ENCODE measurements at regions not wholly inside any gene's neighbourhood (a gene's known extent, or its start where the extent isn't known, plus 50 kb on each side); places are given as distances from the start of the nearest gene placed in this dataset.

- no peak for DNase-seq (ENCODE audit: low spot score)
- no peak for TF ChIP-seq CDX4 (CRISPR knock-in tag; IDR thresholded peaks at IDR 0.05; ENCODE audit: borderline replicate concordance)
- TF ChIP-seq ZNF416 (CRISPR knock-in tag; IDR thresholded peaks at IDR 0.05), result no peak
- no peak for TF ChIP-seq RELA (CRISPR knock-in tag; IDR thresholded peaks at IDR 0.05; ENCODE audit: borderline replicate concordance)
- no peak for TF ChIP-seq ZNF138 (CRISPR knock-in tag; conservative IDR thresholded peaks at IDR 0.05)
- no peak for TF ChIP-seq ZBTB21 (CRISPR knock-in tag; IDR thresholded peaks at IDR 0.05; ENCODE audit: borderline replicate concordance)
- no peak for TF ChIP-seq ZNF121 (CRISPR knock-in tag; IDR thresholded peaks at IDR 0.05)
- no peak for TF ChIP-seq E2F1 (CRISPR knock-in tag; IDR thresholded peaks at IDR 0.05)
- TF ChIP-seq E2F5 (CRISPR knock-in tag; IDR thresholded peaks at IDR 0.05), result no peak
- ATAC-seq, result no peak
- ChIA-PET POLR2A (no interaction called here), CTCF (no interaction called here)
- H3K27ac Mint-ChIP-seq, result no peak overlapping the region
- H3K4me1 Mint-ChIP-seq, result no peaks in the 10 kb centered on the region
- H3K4me3 Mint-ChIP-seq, result no peak overlapping the region
- no peaks in the 10 kb centered on the region for H3K36me3 Mint-ChIP-seq
- H3K27me3 Mint-ChIP-seq (ENCODE audit: low read depth), result no peaks in the 10 kb centered on the region
- no peaks in the 10 kb centered on the region; the same call in 1 of the 2 replicates for H3K9me3 Mint-ChIP-seq
Measured at GRCh38 chrX:138930583-138930945, 219.0 kb upstream of the FGF13 start.

- ATAC-seq (no peak), DNase-seq (ENCODE audit: low spot score) (no peak)
- Mint-ChIP-seq H3K27ac (no peak overlapping the region), H3K9me3 (no peaks in the 10 kb centered on the region; the same call in 1 of the 2 replicates), H3K4me1 (0 out of 2 replicates have a peak, but pooled peaks cover 3% of the 10 kb centered on the region), H3K36me3 (no peaks in the 10 kb centered on the region), H3K27me3 (ENCODE audit: low read depth) (no peaks in the 10 kb centered on the region), H3K4me3 (no peak overlapping the region)
- POLR2A ChIA-PET, result no interaction called here
- TF ChIP-seq ATF1 (CRISPR knock-in tag; IDR thresholded peaks at IDR 0.05), result no peak
- no peak for TF ChIP-seq IRF2 (CRISPR knock-in tag; IDR thresholded peaks at IDR 0.05; ENCODE audit: borderline replicate concordance, low read depth)
- TF ChIP-seq ZBTB21 (CRISPR knock-in tag; IDR thresholded peaks at IDR 0.05; ENCODE audit: borderline replicate concordance), result no peak
- TF ChIP-seq ZNF281 (CRISPR knock-in tag; IDR thresholded peaks at IDR 0.05), result no peak
- no peak for TF ChIP-seq ZNF425 (CRISPR knock-in tag; conservative IDR thresholded peaks at IDR 0.05)
- TF ChIP-seq STAT6 (CRISPR knock-in tag; conservative IDR thresholded peaks at IDR 0.05; ENCODE audit: low read depth), result no peak
- CTCF ChIA-PET, result no interaction called here
Measured at GRCh38 chrX:138929926-138930582, 218.5 kb upstream of the FGF13 start.

All from WTC11 (cell line).